NCI-H1092 (cell line): ENCODE measurements at regions not wholly inside any gene's neighbourhood (a gene's known extent, or its start where the extent isn't known, plus 50 kb on each side); places are given as distances from the start of the nearest gene placed in this dataset.

Experiments used
- DNase-seq: peaks from one replicate; lab custom pipeline; 2025; lab: John Stamatoyannopoulos, UW

DNA sequence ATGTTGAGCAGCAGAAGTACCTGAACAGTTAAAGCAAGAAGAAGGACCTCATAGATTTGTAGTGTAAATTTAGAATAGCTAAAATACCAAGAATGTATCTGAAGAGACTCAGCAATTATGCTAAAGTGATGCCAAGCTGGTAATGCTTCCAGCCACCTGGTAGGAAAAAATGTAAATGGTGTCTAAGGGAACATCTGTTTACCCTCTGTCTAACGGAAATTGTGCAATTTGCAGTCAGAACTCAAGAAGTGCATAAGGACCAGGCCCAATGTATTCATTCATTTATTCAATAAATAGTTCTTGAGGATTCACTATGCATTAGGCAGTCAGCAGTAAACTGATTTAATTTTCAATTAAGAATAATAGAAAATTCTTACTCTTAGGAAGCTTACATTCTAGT is 116.0 kb upstream of the ADGRL4 start:
- no peak for DNase-seq

DNA sequence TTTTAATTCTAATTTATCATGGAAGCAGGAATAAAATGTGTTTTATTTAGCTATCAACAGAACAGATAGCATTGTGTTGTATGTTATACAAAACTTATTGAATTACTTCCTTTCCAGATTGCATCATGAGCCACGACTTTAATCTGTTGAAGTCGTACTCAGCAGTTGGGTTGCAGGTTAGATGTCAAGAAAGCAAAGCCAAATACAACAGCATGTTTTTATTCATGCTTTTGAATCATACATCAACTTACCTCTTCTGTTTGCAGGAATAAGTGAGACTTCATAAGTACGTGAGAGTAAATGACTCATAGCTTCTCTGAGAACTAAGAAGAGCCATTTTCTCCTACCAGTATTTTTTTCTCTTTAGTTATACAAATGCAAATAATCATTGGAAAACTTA is 110.8 kb upstream of the ADGRL4 start:
- no peak for DNase-seq

DNA sequence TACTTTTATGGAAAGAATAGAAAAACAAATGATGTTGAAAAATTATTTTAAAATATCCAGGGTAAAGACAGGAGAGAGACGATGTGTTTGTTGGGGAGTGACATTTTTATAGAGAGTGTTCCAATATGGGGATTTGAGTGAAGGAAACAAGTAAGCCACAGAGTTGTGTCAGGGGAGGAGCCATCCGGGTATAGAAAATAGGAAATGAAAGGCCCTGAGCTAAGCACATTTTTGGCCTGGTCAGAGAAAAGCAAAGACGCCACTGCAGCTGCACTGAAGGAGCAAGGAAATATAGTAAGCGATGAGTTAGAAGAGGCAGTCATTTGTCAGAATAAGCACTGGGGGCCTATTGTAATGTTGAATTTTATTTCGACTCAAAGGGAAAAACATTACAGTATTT is 107.3 kb upstream of the ADGRL4 start:
- DNase-seq, result no peak

DNA sequence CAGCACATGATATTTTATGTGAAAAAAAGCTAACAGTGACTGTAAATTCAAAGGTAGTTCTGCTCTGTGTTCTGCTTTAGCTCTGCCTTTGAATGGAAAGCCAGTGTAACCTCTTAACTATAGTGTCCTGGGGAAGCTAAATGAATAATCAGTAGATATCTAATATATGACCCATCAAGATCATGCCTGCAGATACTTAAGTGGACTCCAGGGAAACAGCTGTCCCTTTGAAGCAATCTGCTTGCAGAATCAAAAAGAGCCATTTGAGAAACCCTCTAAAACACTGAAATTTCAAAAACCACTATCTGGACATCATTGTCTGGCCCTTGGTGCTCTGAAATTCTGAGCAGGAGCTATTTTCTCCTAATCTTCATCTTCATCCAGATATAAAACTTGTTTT is 104.2 kb upstream of the ADGRL4 start:
- DNase-seq, result no peak

DNA sequence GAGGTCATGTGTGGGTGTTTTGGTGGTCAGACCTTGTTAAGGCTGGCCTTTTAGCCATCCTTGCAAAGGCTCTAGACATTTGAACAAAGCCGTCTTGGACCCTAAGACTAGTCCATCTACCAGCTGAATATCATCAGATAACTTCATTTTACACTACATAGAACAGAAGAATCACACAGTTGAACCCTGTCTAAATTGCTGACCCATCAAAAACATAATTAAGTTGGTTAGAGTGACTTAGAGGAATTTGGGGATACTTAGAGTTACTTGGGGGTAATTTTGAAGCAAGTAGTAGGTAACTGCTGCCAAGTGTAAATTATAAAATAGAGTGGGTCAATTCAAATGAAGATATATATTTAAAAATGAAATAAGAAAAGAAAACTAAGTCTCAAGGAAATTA is 102.9 kb upstream of the ADGRL4 start:
- DNase-seq, result no peak

DNA sequence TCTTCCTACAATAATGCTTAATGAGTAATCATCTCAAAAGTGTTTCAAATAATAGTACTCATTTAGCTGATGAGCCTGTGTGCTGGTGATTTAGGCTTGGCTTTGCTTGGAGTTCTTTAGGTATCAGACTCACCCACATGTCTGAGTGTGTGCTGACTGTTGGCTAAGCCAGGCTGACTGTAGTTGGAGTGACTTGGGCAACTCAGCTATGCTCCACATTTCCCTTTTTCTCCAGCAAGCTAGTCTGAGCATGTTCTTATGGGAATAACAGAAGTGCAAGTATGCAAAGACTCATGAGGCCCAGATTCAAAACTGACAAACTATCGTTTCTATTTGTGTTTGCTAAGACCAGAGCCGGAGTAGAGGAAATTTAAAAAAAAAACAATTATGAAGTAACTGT is 99.0 kb upstream of the ADGRL4 start:
- no peak for DNase-seq

DNA sequence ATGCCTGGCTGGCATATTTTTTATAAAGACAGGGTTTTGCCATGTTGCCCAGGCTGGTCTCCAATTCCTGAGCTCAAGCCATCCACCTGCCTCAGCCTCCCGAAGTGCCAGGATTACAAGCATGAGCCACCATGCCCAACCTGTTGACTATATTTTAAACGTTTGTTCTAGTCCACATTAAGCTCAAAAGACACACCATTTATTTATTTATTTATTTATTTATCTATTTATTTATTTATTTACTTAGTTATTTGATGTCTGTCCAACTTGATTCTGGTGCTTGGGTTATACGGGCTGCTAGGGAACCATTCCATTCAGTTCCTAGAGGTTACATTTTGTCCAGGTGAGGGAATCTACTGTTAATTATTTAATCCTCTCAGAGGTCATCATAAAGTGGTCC is 98.1 kb upstream of the ADGRL4 start:
- DNase-seq, result no peak

DNA sequence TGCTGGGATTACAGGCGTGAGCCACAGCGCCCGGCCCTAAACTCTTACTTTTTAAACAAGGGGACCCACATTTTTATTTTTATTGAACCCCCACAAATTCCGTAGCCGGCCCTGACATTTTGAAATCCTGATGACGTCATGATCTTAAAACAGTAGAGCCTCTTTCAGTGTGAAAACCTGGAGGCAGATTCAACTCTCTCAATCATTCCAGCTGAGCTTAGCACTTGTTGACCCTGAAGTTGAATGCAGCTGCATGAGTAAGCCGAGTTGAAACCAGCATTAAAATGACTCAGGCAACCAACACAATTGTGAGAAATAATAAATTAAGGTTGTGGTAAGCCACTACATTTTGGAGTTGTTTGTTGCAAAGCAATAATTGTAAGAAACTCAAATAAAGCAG is 93.9 kb upstream of the ADGRL4 start:
- DNase-seq, result no peak

DNA sequence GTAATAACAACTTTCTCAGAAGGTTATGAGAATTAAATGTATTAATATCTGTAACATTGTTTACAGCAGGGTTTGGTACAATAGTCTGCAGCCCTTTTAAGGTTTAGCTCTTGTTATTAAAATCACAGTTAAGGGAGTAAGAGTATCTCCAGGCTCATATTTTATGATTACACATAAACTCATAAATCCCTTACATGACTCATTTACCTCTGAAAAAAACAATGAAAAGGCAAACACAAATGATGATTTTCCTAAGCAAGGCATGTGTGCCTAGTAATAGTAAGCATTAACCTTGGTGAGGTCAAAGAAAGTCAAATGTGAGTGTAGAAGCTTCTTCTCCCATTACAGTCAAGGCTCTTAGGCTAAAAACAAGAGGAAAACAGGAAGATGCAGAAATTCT is 84.5 kb upstream of the ADGRL4 start:
- no peak for DNase-seq

DNA sequence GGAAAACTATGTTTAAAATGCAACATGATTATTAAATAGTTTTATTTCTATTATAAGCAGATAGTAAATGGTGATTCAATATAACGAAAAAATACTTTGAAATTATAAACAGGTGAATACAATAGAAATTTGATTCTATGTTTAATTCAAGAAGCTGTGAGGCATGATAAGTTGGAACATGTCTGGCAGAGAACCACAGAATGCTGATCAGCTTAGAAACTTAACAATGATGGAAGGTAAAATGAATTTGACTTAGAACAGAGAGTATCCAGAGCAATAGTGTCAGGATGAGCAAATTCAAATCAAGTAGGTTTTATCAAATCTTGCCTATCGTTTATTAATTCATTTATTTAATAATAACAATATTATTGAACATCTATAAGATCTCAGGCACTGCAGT is 83.4 kb upstream of the ADGRL4 start:
- no peak for DNase-seq

DNA sequence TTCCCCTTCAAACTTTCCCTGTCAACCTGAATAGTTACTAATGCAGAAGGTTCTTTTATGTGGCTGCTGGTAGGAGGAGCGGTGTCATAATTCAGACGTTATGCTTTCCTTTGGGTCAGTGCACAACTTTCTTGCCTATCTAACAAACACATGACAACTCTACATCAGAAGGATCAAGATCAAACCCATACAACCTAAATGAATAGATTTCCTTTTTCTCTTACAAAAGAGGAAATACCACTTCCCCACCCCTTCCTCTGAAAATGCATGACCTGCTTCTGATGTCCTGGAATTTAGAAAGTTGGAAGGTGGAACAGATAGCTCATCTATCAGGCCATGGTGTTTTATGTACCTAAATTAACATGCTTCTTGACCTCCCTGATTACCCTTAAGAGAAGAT is 75.7 kb upstream of the ADGRL4 start:
- no peak for DNase-seq

DNA sequence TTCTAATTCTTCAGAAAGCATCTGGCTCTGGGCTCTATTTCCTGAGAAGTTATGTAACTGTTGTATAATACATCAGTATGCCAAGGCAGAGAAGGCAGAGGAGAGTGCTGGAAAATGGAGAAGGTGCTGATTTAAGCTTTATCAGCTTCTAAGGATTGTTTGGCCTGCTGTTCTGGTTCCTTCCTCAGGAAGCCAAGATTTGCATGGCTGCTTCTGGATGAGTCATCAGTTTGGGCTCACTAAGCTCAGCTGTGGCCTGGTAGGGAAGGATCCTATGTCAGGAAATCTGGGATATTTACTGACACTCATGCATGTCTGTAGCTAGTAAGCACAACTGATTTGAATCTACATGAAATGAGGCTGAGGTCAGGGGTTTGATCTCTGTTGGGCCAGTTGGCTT is 73.2 kb upstream of the ADGRL4 start:
- DNase-seq, result no peak

DNA sequence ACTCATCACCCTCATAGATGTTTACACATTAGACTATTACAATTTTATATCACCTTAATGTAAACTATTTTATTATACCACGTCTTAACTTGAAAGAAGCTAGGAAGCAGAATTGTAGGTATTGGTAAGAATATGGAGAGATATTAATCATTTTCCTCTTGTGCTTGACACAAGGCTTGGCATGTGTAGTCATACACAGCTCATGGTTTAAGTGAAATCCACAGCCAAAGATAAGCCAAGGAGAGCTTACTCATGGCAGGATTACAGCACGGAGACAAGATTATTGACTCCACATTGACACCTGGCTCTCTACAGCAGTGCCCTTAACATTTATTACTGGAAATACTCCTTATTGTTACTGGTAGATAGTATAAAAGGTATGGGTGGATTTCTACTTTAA is 68.4 kb upstream of the ADGRL4 start:
- DNase-seq, result no peak

DNA sequence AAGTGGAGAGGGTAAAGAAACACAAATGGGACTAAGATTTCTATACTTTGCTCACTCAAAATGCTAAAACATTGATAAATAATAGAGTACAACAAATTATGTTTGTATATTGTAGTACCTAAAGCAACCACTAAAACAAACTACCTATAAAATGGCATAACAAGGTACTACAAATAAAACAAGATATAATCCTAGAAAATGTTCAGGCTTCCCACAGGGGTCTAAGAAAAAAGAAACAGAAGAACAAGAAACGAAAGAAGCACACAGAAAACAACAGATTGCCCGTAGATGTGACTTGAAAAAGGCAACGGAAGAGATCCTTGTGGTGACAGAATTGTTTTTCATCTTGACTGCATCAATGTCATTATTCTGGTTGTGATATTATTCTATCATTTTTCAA is 63.3 kb upstream of the ADGRL4 start:
- DNase-seq, result no peak

DNA sequence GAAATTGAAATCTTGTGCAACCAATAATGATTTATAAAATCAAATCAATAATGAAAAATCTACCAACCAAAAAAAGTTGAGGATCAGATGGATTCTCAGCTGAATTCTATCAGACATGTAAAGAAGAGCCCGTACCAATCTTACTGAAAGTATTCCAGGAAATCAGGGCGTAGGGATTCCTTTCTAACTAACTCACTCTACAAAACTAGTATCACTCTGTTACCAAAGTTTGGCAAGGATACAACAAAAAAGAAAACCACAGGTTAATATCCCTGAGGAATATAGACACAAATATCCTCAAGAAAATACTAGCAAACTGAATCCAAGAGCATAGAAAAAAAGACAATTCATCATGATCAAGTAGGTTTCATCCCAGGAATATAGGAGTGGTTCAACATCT is 52.8 kb upstream of the ADGRL4 start:
- no peak for DNase-seq
